H1 (cell line): ENCODE measurements at regions not wholly inside any gene's neighbourhood (a gene's known extent, or its start where the extent isn't known, plus 50 kb on each side); places are given as distances from the start of the nearest gene placed in this dataset.

Experiments
- CEBPB ChIP-seq: IDR thresholded peaks from 2 replicates; pipeline ENCODE4 v1.6.1; 2012; ENCODE audit warnings: low read depth, low read length
- CHD1 ChIP-seq: IDR thresholded peaks from 2 replicates; pipeline ENCODE4 v1.6.1; 2012; ENCODE audit warnings: low read depth, low read length, improper control_type of control experiment
- EP300 ChIP-seq, 2 experiments: IDR thresholded peaks; 1 replicate in 1 of 2; 2 replicates in 1 of 2; pipeline ENCODE4 v1.6.1; 2011 to 2012; ENCODE audit warnings: low read depth in 2 of 2, low read length in 2 of 2, mild to moderate bottlenecking in 2 of 2, borderline replicate concordance in 1 of 2, inconsistent platforms in 1 of 2, moderate library complexity in 1 of 2
- EZH2 ChIP-seq: fragments of 200-600 bp; sonication (generic); IDR thresholded peaks from 2 replicates; pipeline ENCODE4 v1.7.1; 2012; ENCODE audit warnings: low read depth, mild to moderate bottlenecking, moderate library complexity, low read length, inconsistent platforms; ENCODE audit not compliant: severe bottlenecking
- GABPA ChIP-seq: IDR thresholded peaks from 2 replicates; pipeline ENCODE4 v1.6.1; 2011; ENCODE audit warnings: mild to moderate bottlenecking, low read length, moderate library complexity, borderline replicate concordance; ENCODE audit not compliant: insufficient read depth
- JUN ChIP-seq: IDR thresholded peaks from 2 replicates; pipeline ENCODE4 v1.6.1; 2011; ENCODE audit warnings: low read depth, mild to moderate bottlenecking, improper control_type of control experiment, low read length
- KDM1A ChIP-seq: fragments of 200-600, 300-600 bp; sonication (generic); IDR thresholded peaks from 2 replicates; pipeline ENCODE4 v1.7.1; 2016; ENCODE audit warnings: mild to moderate bottlenecking, low read length, borderline replicate concordance
- MAFK ChIP-seq: IDR thresholded peaks from 2 replicates; pipeline ENCODE4 v1.6.1; 2012; ENCODE audit warnings: low read depth, mild to moderate bottlenecking, improper control_type of control experiment, low read length
- POLR2A ChIP-seq, 2 experiments: IDR thresholded peaks; 1 replicate in 1 of 2; 2 replicates in 1 of 2; pipeline ENCODE4 v1.6.1; 2011; ENCODE audit warnings: low read depth in 2 of 2, low read length in 2 of 2, mild to moderate bottlenecking in 2 of 2; ENCODE audit errors: control extremely low read depth in 1 of 2
- POLR2AphosphoS5 ChIP-seq: IDR thresholded peaks from 2 replicates; pipeline ENCODE4 v1.6.1; 2011; ENCODE audit warnings: low read depth, low read length
- SP2 ChIP-seq: IDR thresholded peaks from 2 replicates; pipeline ENCODE4 v1.6.1; 2012; ENCODE audit warnings: mild to moderate bottlenecking, low read length, inconsistent platforms
- TCF12 ChIP-seq: IDR thresholded peaks from 2 replicates; pipeline ENCODE4 v1.6.1; 2011; ENCODE audit warnings: low read depth, mild to moderate bottlenecking, low read length
- ZNF274 ChIP-seq: IDR thresholded peaks from 2 replicates; pipeline ENCODE4 v1.7.0; 2012; ENCODE audit warnings: low read length, borderline replicate concordance; ENCODE audit errors: extremely low read depth
- TF ChIP-seq, protein P1 (sequence below), 3 experiments: IDR thresholded peaks; 1 replicate in 2 of 3; 2 replicates in 1 of 3; pipeline versions ENCODE4 v1.5.1 to v1.6.1; 2011; ENCODE audit warnings: low read length in 3 of 3, mild to moderate bottlenecking in 3 of 3, inconsistent platforms in 2 of 3, low read depth in 1 of 3, moderate library complexity in 1 of 3; ENCODE audit not compliant: insufficient read depth in 1 of 3; ENCODE audit errors: control extremely low read depth in 1 of 3

DNA sequence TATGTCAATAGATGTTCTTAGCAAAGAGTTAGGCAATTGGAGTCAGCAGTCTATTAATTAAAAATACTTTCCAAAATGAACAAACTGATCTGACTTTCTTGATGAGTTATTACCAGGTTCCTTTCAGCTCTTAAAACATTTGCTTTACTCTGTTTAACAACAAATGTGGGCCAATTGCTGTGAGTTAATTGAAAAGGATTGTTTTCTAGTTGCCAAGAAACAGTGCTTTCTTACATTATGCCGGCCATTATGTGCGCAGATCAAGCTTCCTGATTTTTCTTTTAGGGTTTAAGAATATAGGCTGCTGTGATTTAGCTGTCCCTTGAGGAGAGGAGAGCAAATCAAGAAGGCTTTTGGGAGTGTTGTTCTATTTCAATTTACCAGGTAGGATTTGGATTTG, 50.5 kb upstream of the ITPRID2 start:
- TF ChIP-seq EZH2, result no peak
- TF ChIP-seq, protein P1, sequence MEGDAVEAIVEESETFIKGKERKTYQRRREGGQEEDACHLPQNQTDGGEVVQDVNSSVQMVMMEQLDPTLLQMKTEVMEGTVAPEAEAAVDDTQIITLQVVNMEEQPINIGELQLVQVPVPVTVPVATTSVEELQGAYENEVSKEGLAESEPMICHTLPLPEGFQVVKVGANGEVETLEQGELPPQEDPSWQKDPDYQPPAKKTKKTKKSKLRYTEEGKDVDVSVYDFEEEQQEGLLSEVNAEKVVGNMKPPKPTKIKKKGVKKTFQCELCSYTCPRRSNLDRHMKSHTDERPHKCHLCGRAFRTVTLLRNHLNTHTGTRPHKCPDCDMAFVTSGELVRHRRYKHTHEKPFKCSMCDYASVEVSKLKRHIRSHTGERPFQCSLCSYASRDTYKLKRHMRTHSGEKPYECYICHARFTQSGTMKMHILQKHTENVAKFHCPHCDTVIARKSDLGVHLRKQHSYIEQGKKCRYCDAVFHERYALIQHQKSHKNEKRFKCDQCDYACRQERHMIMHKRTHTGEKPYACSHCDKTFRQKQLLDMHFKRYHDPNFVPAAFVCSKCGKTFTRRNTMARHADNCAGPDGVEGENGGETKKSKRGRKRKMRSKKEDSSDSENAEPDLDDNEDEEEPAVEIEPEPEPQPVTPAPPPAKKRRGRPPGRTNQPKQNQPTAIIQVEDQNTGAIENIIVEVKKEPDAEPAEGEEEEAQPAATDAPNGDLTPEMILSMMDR (IDR thresholded peaks at IDR 0.05; ENCODE audit: control extremely low read depth in 1 of 3, insufficient read depth in 1 of 3, low read depth in 1 of 3, low read length in 3 of 3), result no peak
- no peak for TF ChIP-seq CHD1
- no peak for TF ChIP-seq CEBPB
- no peak for TF ChIP-seq POLR2A (IDR thresholded peaks at IDR 0.05; ENCODE audit: control extremely low read depth in 1 of 2, low read depth in 2 of 2, low read length in 2 of 2)
- no peak for TF ChIP-seq TCF12
- TF ChIP-seq GABPA, result no peak
- TF ChIP-seq JUN, result no peak
- no peak for TF ChIP-seq SP2
- no peak for TF ChIP-seq KDM1A
- no peak for TF ChIP-seq EP300 (IDR thresholded peaks at IDR 0.05; ENCODE audit: borderline replicate concordance in 1 of 2, low read depth in 2 of 2, low read length in 2 of 2)
- no peak for TF ChIP-seq POLR2AphosphoS5
- TF ChIP-seq ZNF274, result no peak
- no peak for TF ChIP-seq MAFK
